GM12878 (cell line): ENCODE measurements at regions not wholly inside any gene's neighbourhood (a gene's known extent, or its start where the extent isn't known, plus 50 kb on each side); places are given as distances from the start of the nearest gene placed in this dataset.

Source experiments
- ATAC-seq: fragments of 200-7000 bp; cut with Tn5 transposase; 3 replicates; pipeline ENCODE4 v1.9.1; 2020; ENCODE audit warnings: mild to moderate bottlenecking, moderate library complexity
- BruUV-seq: library from RNA; stranded (reverse); fragments of 400-500 nt; replicated peaks from 2 replicates; lab custom pipeline; 2021; lab: Mats Ljungman, UMichigan
- CTCF ChIA-PET: fragments of 300-600 bp; sonication (Branson Sonifier 250); formaldehyde crosslinking; extraction: SDS; loops from one replicate; lab custom pipeline; 2021; ENCODE audit warnings: inconsistent platforms; lab: Yijun Ruan, JAX
- POLR2A ChIA-PET: fragments of 350-600 bp; formaldehyde crosslinking; extraction: SDS; loops from one replicate; lab custom pipeline; 2021; ENCODE audit warnings: inconsistent platforms; lab: Charles Lee
- RAD21 ChIA-PET: fragments of 300-600 bp; sonication (Branson Sonifier 250); formaldehyde crosslinking; loops from one replicate; lab custom pipeline; 2023; ENCODE audit warnings: antibody characterized with exemption; ENCODE audit not compliant: unreplicated experiment; lab: Charles Lee
- SMC1A ChIA-PET: fragments of 300-600 bp; sonication (Branson Sonifier 250); formaldehyde crosslinking; loops from one replicate; lab custom pipeline; 2023; ENCODE audit not compliant: unreplicated experiment, uncharacterized antibody; lab: Charles Lee
- DNase-seq: peaks from one replicate; pipeline ENCODE4 v3.0.0-alpha.2; 2011; ENCODE audit warnings: low read depth, low spot score
- FAIRE-seq: peaks from 3 replicates; lab custom pipeline; 2011; peaks lifted over from hg19 to GRCh38; lab: Jason Lieb, UNC
- H2AFZ ChIP-seq: 2 replicates; pipeline ENCODE4 v1.6.0; 2011; ENCODE audit warnings: low read depth, low read length, control low read depth; ENCODE audit not compliant: control insufficient read depth
- H3K27ac ChIP-seq: 2 replicates; pipeline ENCODE4 v1.5.1; 2011; ENCODE audit warnings: control low read depth; ENCODE audit not compliant: control insufficient read depth, insufficient read depth
- H3K27me3 ChIP-seq, 2 experiments: replicated peaks in 1 of 2; 2 replicates each; pipeline versions ENCODE4 v1.6.0 to v1.6.1; 2011; ENCODE audit warnings: low read length in 1 of 2; ENCODE audit not compliant: control insufficient read depth in 2 of 2, insufficient read depth in 2 of 2
- H3K36me3 ChIP-seq, 2 experiments: 2 replicates each; pipeline ENCODE4 v1.5.1; 2011; ENCODE audit warnings: low read length in 1 of 2; ENCODE audit not compliant: control insufficient read depth in 2 of 2, insufficient read depth in 2 of 2
- H3K4me1 ChIP-seq: 2 replicates; pipeline ENCODE4 v1.6.1; 2011; ENCODE audit warnings: mild to moderate bottlenecking, low read length, moderate library complexity, mixed read lengths; ENCODE audit not compliant: control insufficient read depth, insufficient read depth
- H3K4me2 ChIP-seq: 2 replicates; pipeline ENCODE4 v1.6.0; 2011; ENCODE audit warnings: control low read depth; ENCODE audit not compliant: control insufficient read depth, insufficient read depth
- H3K4me3 ChIP-seq: fragments of 200-600 bp; sonication (generic); 2 replicates; pipeline ENCODE4 v1.5.1; 2016
- H3K79me2 ChIP-seq: 2 replicates; pipeline ENCODE4 v1.6.0; 2011; ENCODE audit warnings: low read length; ENCODE audit not compliant: control insufficient read depth, insufficient read depth
- H3K9ac ChIP-seq: 2 replicates; pipeline ENCODE4 v1.8.0; 2011; ENCODE audit warnings: low read length, control low read depth, mixed read lengths; ENCODE audit not compliant: control insufficient read depth, insufficient read depth
- H3K9me3 ChIP-seq: replicated peaks from 3 replicates; pipeline ENCODE4 v1.5.1; 2011; ENCODE audit warnings: mild to moderate bottlenecking, low read length; ENCODE audit not compliant: control insufficient read depth, insufficient read depth
- H4K20me1 ChIP-seq: 2 replicates; pipeline ENCODE4 v1.6.0; 2011; ENCODE audit not compliant: control insufficient read depth, insufficient read depth
- ATF7 ChIP-seq: fragments of 450-650 bp; IDR thresholded peaks from 2 replicates; pipeline ENCODE4 v1.6.1; 2016; ENCODE audit warnings: low read depth, mild to moderate bottlenecking
- BACH1 ChIP-seq: fragments of 450-650 bp; IDR thresholded peaks from 2 replicates; pipeline ENCODE4 v1.6.1; 2017; ENCODE audit warnings: mild to moderate bottlenecking, borderline replicate concordance
- ELK1 ChIP-seq: IDR thresholded peaks from 2 replicates; pipeline ENCODE4 v1.6.1; 2012; ENCODE audit warnings: low read depth, low read length, improper control_type of control experiment
- HDAC2 ChIP-seq: fragments of 200-600 bp; sonication (generic); IDR thresholded peaks from 2 replicates; pipeline ENCODE4 v1.6.1; 2017
- IRF5 ChIP-seq: fragments of 450-650 bp; IDR thresholded peaks from 2 replicates; pipeline ENCODE4 v1.6.1; 2017; ENCODE audit warnings: borderline replicate concordance
- JUNB ChIP-seq: IDR thresholded peaks from 2 replicates; pipeline ENCODE4 v1.6.1; 2016; ENCODE audit warnings: antibody characterized with exemption, mild to moderate bottlenecking
- NRF1 ChIP-seq: conservative IDR thresholded peaks from 2 replicates; pipeline ENCODE4 v1.6.1; 2011; ENCODE audit warnings: mild to moderate bottlenecking, low read depth, low read length, improper control_type of control experiment
- PAX5 ChIP-seq: IDR thresholded peaks from 2 replicates; pipeline ENCODE4 v1.6.1; 2011; ENCODE audit warnings: low read depth, low read length, borderline replicate concordance
- PAX8 ChIP-seq: fragments of 450-650 bp; IDR thresholded peaks from 2 replicates; pipeline ENCODE4 v1.6.1; 2017; ENCODE audit warnings: mild to moderate bottlenecking, moderate library complexity
- POLR2A ChIP-seq: IDR thresholded peaks from 2 replicates; pipeline ENCODE4 v1.6.1; 2011; ENCODE audit warnings: low read depth, mild to moderate bottlenecking, low read length
- POU2F2 ChIP-seq: IDR thresholded peaks from 3 replicates; pipeline ENCODE4 v1.6.1; 2011; ENCODE audit warnings: low read depth, mild to moderate bottlenecking, low read length, borderline replicate concordance
- RELB ChIP-seq: fragments of 450-650 bp; IDR thresholded peaks from 2 replicates; pipeline ENCODE4 v1.6.1; 2017; ENCODE audit warnings: low read depth, mild to moderate bottlenecking, moderate library complexity
- STAT1 ChIP-seq: fragments of 450-650 bp; conservative IDR thresholded peaks from 2 replicates; pipeline ENCODE4 v1.6.1; 2014; ENCODE audit warnings: antibody characterized with exemption, mild to moderate bottlenecking
- TCF12 ChIP-seq: IDR thresholded peaks from 2 replicates; pipeline ENCODE4 v1.6.1; 2011; ENCODE audit warnings: low read depth, mild to moderate bottlenecking, low read length
- WGBS: methylation state at CpG from one replicate; pipeline ENCODE4 v1.1.6; 2016; ENCODE audit warnings: low lambda C conversion rate; ENCODE audit not compliant: insufficient replicate concordance, insufficient coverage; ENCODE audit errors: missing lambda C conversion rate; 5-methylcytosine and 5-hydroxymethylcytosine counted together
- in situ Hi-C: fragments of 300-500 bp; cut with MboI; formaldehyde crosslinking; loops from 9 replicates; pipeline ENCODE4 v1.14.3; 2018; ENCODE audit warnings: mixed read lengths
- intact Hi-C: fragments of 100-400 bp; cut with micrococcal nuclease; formaldehyde crosslinking; loops from one replicate; pipeline ENCODE4 v1.14.2; 2022; ENCODE audit not compliant: unreplicated experiment

GRCh38 chr14:51533160-51533559, 118.5 kb upstream of the FRMD6 start:
- no peaks in the 10 kb centered on the region for H3K27me3 ChIP-seq
- ATAC-seq (no peak), DNase-seq (no peak), FAIRE-seq (no peak)
- no peak overlapping the region for H2AFZ ChIP-seq
- no peak overlapping the region for H3K27ac ChIP-seq
- ChIA-PET CTCF (no interaction called here), RAD21 (no interaction called here), SMC1A (interaction anchor here (0.8 kb wide), 1 partner anchor 60 kb away, joined by 3 read pairs; no protein-coding TSS in a partner anchor), POLR2A (no interaction called here)
- H3K4me3 ChIP-seq: no peak overlapping the region
- 0% methylated on average over 2 of the region's 2 CpGs for whole genome bisulfite sequencing
- TF ChIP-seq IRF5: no peak
- TF ChIP-seq ATF7: no peak
- no peaks in the 10 kb centered on the region for H3K36me3 ChIP-seq
- no peaks in the 10 kb centered on the region for H3K4me1 ChIP-seq
- H3K4me2 ChIP-seq: no peak overlapping the region
- H3K79me2 ChIP-seq: no peaks in the 10 kb centered on the region
- BruUV-seq: no TSS peak
- H3K9me3 ChIP-seq: no peaks in the 10 kb centered on the region
- H3K9ac ChIP-seq: no peak overlapping the region
- in situ Hi-C loops (no loop called here), intact Hi-C loops (no loop called here)
- H4K20me1 ChIP-seq: no peaks in the 10 kb centered on the region

GRCh38 chr14:51533872-51534553, 117.7 kb upstream of the FRMD6 start:
- Histone ChIP-seq H3K27me3 (no peaks in the 10 kb centered on the region), H3K4me1 (no peaks in the 10 kb centered on the region)
- POLR2A ChIA-PET: no interaction called here
- DNase-seq: no peak
- TF ChIP-seq JUNB (no peak), HDAC2 (no peak), POLR2A (no peak), POU2F2 (no peak), STAT1 (no peak), NRF1 (no peak), PAX8 (no peak), RELB (no peak), PAX5 (no peak), ELK1 (no peak), BACH1 (no peak), TCF12 (no peak)
- TF ChIP-seq, all 136 proteins: peak for 0
- no peak for FAIRE-seq
- Histone ChIP-seq H3K4me3 (no peak overlapping the region), H3K36me3 (no peaks in the 10 kb centered on the region), H4K20me1 (no peaks in the 10 kb centered on the region), H3K4me2 (no peak overlapping the region), H3K79me2 (no peaks in the 10 kb centered on the region), H3K9ac (no peak overlapping the region), H2AFZ (no peak overlapping the region), H3K9me3 (no peaks in the 10 kb centered on the region), H3K27ac (no peak overlapping the region)
- ChIA-PET CTCF (no interaction called here), SMC1A (interaction anchor here (1.5 kb wide), 1 partner anchor 8 kb away, joined by 4 read pairs; no protein-coding TSS in a partner anchor), RAD21 (no interaction called here)
- no TSS peak for BruUV-seq
- 20% methylated on average over 3 of the region's 3 CpGs for WGBS
- in situ Hi-C loops: no loop called here
- no peak for ATAC-seq
- intact Hi-C loops: no loop called here
